ENCODE measurements at regions not wholly inside any gene's neighbourhood (a gene's known extent, or its start where the extent isn't known, plus 50 kb on each side); places are given as distances from the start of the nearest gene placed in this dataset.

- TF ChIP-seq CTCF (IDR thresholded peaks at IDR 0.05; ENCODE audit: low read depth, low read length, poor library complexity, severe bottlenecking) (no peak), EZH2phosphoT487 (IDR thresholded peaks at IDR 0.05; ENCODE audit: borderline replicate concordance, low read length) (no peak)
Observed at GRCh38 chr2:173557497-173557896, 202.8 kb downstream of the CDCA7 start.
